Erythroblast (primary cell): ENCODE measurements at regions not wholly inside any gene's neighbourhood (a gene's known extent, or its start where the extent isn't known, plus 50 kb on each side); places are given as distances from the start of the nearest gene placed in this dataset.

Experiments
- DNase-seq, 2 experiments: peaks; one replicate each; lab custom pipeline; 2025; lab: John Stamatoyannopoulos, UW
- GATA1 ChIP-seq: IDR thresholded peaks from 2 replicates; pipeline ENCODE4 v1.6.1; 2011; ENCODE audit warnings: low read depth, mild to moderate bottlenecking, control low read depth, low read length, moderate library complexity
- POLR2A ChIP-seq: IDR thresholded peaks from 2 replicates; pipeline ENCODE4 v1.6.1; 2011; ENCODE audit warnings: mild to moderate bottlenecking, low read length

DNA sequence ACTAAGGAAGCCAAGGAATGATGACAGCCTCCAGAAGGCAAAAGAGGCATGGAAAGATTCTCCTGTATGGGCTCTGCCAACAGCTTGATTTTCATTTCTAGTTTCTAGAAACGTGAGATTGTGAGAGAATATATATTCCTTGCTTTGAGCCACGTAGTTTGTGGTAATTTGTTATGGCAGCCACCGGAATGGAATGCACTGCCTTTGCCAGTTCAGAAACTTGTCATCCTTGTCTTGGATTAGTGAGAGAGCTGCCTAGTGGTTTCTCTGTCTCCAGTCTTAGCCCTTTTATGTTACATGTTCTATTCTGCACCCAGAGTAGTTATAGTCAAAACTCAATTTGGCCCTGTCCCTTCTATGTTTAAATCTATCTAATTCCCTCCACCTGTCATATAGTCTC is 216.0 kb upstream of the PTGFR start:
- no peak for DNase-seq
- TF ChIP-seq GATA1 (no peak), POLR2A (no peak)

DNA sequence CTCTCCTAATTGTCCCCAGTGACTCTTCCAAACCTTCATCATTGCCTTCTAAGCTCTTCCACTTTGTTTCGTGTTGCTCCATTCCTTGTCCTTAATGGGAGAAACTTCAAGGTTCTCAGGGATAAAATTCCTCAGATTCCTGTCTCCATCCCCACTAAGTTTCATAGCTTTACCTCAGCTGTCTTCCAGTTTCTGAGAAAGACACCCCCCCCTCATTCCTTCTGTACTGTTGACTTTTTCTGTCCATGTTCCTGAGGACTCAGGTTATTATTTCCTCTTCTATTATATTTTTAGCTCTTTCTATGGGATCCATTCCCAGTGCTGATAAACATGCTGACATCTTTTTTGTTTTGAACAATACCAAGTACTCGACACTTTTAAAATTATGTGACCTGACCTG is 215.3 kb upstream of the PTGFR start:
- TF ChIP-seq GATA1 = no peak
- TF ChIP-seq POLR2A = no peak

DNA sequence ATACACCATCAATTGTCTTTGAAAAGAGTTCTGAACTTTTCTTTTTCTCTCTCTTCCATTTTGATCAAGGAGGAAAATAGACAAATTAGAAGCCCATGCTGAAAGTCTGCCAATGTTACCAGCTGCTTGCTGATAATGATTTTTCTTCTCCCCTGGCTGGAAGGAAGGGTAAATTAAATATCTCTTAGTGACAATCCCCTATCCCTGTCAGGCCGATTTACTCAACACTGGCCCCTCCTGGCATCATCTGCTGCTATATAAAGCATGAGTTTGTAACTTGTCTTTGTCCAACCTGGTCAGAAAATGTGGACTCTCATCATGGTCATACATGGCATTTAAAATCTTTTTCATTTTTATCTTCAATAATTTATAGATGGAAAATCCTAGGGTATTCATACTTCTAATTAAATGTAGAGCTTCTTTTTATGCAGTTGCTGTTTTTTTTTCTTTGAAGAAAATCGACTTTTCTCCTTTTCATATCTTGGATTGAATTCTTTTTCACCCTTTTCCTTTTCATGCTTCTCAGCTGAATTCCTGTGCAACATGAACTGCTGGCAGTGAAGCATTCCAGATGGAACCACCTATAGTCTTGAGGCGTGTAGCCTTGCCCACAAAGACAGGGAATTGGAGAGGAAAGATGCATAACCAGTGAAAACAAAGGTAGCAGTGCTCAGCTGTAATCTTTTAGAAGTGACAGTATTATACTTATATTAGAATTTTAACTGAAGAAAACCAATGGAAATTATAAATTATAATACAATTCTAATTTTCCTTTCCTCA is 214.7 kb upstream of the PTGFR start:
- DNase-seq = no peak
- TF ChIP-seq POLR2A (no peak), GATA1 (no peak)

More for the DNA sequence above, 215.3 kb upstream of the PTGFR start:
- no peak for DNase-seq

DNA sequence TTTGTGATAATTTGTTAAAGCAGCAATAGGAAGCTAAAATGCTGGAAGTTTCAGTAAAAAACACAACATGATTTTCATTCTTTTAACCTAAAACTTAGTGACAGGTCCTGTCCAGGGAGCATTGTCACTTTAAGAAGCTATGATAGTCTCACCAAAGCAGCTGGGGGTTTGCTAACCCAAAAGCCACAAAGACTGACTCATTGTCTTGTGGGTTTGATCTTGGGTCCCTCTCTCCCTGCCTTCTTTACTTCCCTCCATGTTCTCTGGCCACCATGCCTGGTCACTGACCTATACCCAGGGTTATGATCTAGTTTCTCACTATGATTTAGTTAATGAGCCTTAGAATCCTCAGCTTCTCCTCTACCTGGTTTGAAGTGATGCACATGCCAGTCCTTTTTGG is 213.5 kb upstream of the PTGFR start:
- no peak for DNase-seq
- TF ChIP-seq POLR2A (no peak), GATA1 (no peak)

DNA sequence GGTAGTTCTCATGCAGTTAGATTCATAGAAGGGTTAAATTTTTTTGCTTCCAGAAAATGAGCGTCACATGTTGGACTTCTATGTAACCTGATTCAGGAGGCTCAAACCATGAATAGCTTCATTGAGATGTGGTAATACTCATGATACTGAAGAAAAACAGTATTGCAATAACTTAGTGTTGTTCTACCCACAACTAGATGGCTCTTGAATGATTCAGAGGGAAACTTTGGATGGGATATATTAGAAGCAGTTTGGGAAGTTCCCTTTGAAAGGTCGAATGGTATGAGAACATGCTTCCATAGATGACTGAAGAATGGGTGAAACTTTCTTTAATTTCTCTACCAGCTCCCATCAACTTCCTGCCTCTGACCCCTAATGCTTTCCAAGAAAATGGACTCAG is 211.7 kb upstream of the PTGFR start:
- TF ChIP-seq GATA1 (no peak), POLR2A (no peak)
- no peak for DNase-seq

DNA sequence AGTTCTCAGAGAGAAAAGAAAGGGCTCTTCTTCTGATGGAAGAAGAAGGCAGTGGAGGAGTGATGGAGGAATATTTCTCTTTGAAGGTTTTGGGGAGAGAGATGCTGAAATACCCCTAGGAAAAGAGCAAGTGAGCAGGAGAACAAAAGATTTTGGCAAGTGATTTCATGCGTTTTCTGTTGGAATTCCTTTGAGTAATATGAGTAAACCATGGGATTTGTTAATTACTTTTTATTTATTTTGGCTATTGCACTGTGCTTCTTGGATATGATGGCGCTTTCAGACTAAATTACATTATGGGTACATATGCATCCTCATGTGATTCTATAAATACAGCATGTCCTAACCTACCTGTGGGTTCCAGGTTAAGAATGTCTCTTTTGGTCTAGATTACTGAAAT is 210.1 kb upstream of the PTGFR start:
- no peak for DNase-seq
- TF ChIP-seq POLR2A (no peak), GATA1 (no peak)

DNA sequence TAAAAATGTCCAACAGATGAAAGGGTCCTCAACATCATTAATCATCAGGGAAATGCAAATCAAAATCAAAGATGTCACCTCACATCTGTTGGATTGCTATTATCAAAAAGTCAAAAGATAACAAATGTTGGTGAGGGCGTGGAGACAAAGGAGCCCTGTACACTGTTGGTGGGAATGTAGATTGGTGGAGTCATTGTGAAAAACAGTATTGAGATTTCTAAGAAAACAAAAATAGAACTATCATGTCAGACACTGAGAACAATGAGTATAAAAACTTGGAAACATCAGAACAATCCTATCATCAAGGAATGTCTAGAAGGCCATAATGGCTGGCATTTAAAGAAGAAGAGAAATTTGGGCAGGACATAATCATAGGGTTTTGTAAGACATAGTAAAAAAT is 209.2 kb upstream of the PTGFR start:
- DNase-seq = no peak
- TF ChIP-seq POLR2A (no peak), GATA1 (no peak)

DNA sequence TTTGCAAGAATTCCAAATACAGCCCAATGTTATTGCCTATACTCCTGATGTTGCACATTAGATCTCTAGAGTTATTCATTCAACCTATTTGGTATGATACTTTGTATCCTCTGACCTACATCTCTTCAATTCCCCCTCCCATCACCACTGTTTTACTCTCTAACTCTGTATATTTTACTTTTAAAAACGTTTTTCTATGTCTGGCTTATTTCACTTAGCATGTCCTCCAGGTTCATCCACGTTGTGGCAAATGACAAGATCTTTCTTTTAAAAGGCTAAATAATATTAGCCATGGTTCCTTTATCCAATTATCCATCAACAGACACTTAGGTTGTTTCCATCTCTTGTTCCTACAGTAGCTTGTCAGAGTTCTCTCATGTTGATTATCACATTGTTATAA is 207.1 kb upstream of the PTGFR start:
- DNase-seq = no peak
- TF ChIP-seq GATA1 = no peak
- no peak for TF ChIP-seq POLR2A

DNA sequence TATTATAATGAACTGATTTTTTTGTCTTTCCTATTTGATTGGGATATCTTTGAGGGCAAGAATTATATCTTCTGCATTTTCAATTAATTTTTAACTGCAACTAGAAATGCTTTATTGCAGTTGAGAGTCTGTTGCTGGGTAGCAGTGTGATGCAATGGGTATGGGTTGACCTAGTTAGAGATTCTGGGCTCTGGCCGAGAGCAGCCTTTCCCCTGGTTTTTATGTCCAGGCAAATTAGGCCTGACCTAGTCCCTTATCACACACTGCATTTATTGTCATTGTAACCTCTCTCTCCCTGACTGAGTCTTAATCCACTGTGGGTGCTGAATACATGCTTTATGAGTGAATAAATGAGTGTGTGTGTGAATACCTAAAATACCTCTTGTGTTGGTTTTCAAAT is 206.4 kb upstream of the PTGFR start:
- TF ChIP-seq GATA1 (no peak), POLR2A (no peak)
- no peak for DNase-seq

DNA sequence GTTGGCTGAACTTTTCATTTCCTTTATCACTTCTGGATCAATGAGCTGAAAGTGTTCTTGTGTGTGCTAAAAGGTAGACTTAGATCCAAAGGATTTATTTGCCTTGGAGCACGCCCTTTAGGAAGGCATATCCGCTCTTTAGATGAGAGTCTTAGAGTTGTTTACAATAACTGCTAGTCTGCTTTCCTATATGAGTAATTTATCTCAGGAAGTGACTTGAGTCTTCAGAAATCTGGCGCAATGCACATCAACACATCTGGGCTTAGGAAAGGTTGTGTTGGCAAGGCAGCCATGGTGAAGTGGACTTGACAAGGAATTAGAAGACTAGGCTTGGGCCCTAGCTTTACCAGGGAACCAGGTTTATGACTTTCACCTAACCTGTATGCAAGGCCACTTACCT is 204.1 kb upstream of the PTGFR start:
- no peak for TF ChIP-seq GATA1
- TF ChIP-seq POLR2A = no peak
- no peak for DNase-seq

DNA sequence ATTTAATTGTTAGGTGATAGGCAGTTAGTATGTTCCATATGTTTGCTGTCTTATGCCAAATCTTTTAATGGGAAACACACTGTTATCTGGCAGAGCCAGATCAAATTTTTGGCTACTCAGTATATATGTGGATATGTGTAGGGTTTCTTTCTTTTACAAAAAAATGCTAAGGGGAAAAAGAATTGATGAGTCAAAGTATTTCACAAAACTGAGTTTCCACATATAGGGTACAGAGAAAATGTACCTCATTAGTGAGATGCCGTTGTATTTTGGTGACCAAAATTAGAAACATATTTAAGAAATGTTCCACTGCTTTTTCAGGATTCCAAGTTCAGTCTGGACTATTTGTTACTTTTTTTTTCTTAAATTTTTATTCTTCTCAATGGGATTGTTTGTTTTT is 201.2 kb upstream of the PTGFR start:
- TF ChIP-seq GATA1 (no peak), POLR2A (no peak)
- DNase-seq = no peak

DNA sequence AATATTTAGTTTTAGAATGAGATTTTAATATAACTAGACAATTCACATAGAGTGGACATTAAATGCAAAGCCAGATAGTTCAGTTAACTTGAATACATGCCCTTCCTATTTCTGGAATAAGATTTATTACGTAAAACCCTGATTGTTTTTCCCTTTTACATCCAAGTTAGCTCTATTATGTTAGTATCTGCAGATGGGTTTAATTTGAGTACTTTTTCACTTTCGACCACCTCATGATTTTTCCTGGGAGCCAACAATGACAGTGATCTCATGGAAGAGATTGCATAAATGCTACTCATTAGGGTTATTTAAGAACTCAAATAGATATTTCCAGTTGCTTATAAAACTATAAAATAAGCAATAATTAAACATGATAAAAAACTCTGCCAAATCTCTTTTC is 199.4 kb upstream of the PTGFR start:
- no peak for DNase-seq
- TF ChIP-seq GATA1 (no peak), POLR2A (no peak)

DNA sequence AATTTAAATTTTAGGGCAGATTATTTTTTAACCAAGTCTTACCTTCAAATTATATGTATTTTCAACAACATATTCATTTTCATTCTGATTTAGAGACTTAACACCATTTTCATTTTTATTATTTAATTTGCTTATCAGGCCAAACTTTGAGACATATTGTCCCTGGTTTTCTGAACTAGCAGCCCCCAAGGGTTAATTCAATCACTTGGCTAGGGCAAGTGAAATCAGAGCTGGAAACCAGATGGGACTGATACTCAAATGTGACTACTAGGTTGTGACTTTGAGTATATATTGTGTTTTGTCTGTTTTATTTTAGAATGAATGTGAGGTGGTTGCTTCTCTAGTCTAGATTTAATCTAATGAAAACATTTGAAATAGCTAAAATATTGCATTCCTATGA is 198.9 kb upstream of the PTGFR start:
- DNase-seq = no peak
- TF ChIP-seq POLR2A (no peak), GATA1 (no peak)

DNA sequence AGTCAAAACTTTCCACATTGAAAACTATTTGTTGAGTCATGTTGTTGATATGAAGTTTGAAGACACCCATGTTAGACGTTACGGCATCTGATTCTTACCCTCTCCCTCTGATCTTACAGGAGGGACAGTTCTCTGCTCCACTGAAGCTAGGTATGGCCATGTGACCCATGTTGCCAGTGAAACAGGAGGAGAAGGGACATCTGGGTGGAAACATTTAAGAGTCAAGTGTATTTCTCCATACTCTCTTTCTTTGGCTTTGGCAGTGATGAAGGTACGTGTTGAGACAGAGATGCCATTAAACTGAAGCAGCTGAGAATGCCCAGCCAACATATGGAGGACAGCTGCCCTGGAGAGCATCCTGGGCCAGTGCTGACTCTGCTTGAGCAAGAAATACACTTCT is 198.4 kb upstream of the PTGFR start:
- TF ChIP-seq GATA1 (no peak), POLR2A (no peak)
- no peak for DNase-seq

DNA sequence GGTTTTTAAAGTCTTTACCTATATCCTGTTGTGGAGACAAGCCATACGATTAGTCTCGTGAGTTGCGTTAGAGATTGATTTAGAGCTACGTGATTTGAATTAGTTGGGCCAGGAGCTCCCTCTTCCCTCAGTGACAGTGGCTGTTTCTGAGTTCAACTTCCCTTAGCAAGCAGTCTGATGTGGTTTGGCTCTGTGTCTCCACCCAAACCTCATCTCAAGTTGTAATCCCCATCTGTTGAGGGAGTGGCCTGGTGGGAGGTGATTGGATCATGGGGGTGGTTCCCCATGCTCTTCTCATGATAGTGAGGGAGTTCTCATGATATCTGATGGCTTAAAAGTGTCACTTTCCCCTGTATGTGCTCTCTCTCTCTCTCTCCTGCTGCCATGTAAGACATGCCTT is 192.9 kb upstream of the PTGFR start:
- peak in 1 of 2 experiments; percentile 7 for DNase-seq
- no peak for TF ChIP-seq POLR2A
- TF ChIP-seq GATA1 = no peak

DNA sequence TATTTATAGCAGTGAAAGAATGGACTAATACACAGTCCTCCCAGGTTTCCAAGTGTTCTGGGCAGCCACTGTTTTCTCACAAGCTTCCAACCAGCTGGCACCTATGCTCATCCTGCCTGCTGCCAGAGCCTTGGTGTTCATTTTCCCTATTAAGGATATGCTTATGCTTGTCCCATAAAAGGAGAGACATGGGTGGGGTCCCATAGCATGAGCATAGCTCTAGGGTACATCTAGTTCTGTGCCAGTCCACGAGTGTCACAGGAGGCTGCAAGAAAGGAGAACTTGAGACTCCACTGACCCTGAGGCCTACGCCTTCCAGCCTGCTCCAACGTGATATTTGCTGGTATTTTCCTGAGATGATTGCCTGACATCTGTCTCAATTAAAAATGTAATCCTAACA is 192.4 kb upstream of the PTGFR start:
- TF ChIP-seq POLR2A = no peak
- no peak for TF ChIP-seq GATA1
- no peak for DNase-seq
